Gastrocnemius medialis (tissue), 4 donors: ENCODE measurements at regions not wholly inside any gene's neighbourhood (a gene's known extent, or its start where the extent isn't known, plus 50 kb on each side); places are given as distances from the start of the nearest gene placed in this dataset.

Experiments
- ATAC-seq, 2 donors: fragments of 150-250 bp; one replicate each; pipeline ENCODE4 v1.9.1; 2016
- DNase-seq, 2 donors: peaks; one replicate each; pipeline ENCODE4 v3.0.0-alpha.2; 2019
- H3K27ac ChIP-seq, 4 donors: fragments of 200-600 bp; sonication (generic); 1 replicate in 1 of 4; 2 replicates in 3 of 4; pipeline ENCODE4 v1.5.1; 2016 to 2018; ENCODE audit warnings: mild to moderate bottlenecking in 2 of 4, moderate library complexity in 1 of 4
- H3K27me3 ChIP-seq, 3 donors: fragments of 200-600 bp; sonication (generic) in 2 of 3; 1 replicate in 1 of 3; 2 replicates in 2 of 3; pipeline versions ENCODE4 v1.5.1 to v1.6.0; 2016 to 2019; ENCODE audit warnings: mild to moderate bottlenecking in 1 of 3, moderate library complexity in 1 of 3
- H3K36me3 ChIP-seq, 2 donors: fragments of 200-600 bp; sonication (generic) in 1 of 2; one replicate each; pipeline ENCODE4 v1.5.1; 2017 to 2018
- H3K4me1 ChIP-seq, 2 donors: fragments of 200-600 bp; sonication (generic) in 1 of 2; one replicate each; pipeline ENCODE4 v1.5.1; 2016 to 2017; ENCODE audit warnings: mild to moderate bottlenecking in 2 of 2
- H3K4me3 ChIP-seq, 4 donors: fragments of 200-600 bp; sonication (generic) in 3 of 4; 1 replicate in 1 of 4; 2 replicates in 3 of 4; pipeline ENCODE4 v1.5.1; 2016 to 2019; ENCODE audit warnings: mild to moderate bottlenecking in 2 of 4
- H3K9me3 ChIP-seq, 3 donors: fragments of 200-600 bp; sonication (generic) in 2 of 3; 1 replicate in 1 of 3; 2 replicates in 2 of 3; pipeline ENCODE4 v1.5.1; 2016 to 2019
- CTCF ChIP-seq, 5 experiments: fragments of 450-650 bp in 3 of 5; fragments of 200-600 bp in 2 of 5; sonication (generic) in 2 of 5; IDR thresholded peaks in 4 of 5; conservative IDR thresholded peaks in 1 of 5; 1 replicate in 4 of 5; 2 replicates in 1 of 5; pipeline ENCODE4 v1.5.1; 2016 to 2019; ENCODE audit warnings: antibody characterized with exemption in 5 of 5, mild to moderate bottlenecking in 3 of 5, moderate library complexity in 3 of 5
- POLR2A ChIP-seq, 2 donors: fragments of 450-650 bp; IDR thresholded peaks; one replicate each; pipeline ENCODE4 v1.6.1; 2017; ENCODE audit warnings: antibody characterized with exemption in 2 of 2, mild to moderate bottlenecking in 2 of 2, moderate library complexity in 2 of 2
- in situ Hi-C, 4 donors: fragments of 200-750 bp; cut with MboI; loops; one replicate each; pipeline versions ENCODE4 v1.15.0 to v1.8.0; 2017; ENCODE audit warnings: low sequenced_read_pairs in 4 of 4
- intact Hi-C: fragments of 100-400 bp; cut with DNase I; formaldehyde crosslinking; loops from one replicate; pipeline ENCODE4 v1.15.1; 2023; ENCODE audit warnings: low total_unique reads

DNA sequence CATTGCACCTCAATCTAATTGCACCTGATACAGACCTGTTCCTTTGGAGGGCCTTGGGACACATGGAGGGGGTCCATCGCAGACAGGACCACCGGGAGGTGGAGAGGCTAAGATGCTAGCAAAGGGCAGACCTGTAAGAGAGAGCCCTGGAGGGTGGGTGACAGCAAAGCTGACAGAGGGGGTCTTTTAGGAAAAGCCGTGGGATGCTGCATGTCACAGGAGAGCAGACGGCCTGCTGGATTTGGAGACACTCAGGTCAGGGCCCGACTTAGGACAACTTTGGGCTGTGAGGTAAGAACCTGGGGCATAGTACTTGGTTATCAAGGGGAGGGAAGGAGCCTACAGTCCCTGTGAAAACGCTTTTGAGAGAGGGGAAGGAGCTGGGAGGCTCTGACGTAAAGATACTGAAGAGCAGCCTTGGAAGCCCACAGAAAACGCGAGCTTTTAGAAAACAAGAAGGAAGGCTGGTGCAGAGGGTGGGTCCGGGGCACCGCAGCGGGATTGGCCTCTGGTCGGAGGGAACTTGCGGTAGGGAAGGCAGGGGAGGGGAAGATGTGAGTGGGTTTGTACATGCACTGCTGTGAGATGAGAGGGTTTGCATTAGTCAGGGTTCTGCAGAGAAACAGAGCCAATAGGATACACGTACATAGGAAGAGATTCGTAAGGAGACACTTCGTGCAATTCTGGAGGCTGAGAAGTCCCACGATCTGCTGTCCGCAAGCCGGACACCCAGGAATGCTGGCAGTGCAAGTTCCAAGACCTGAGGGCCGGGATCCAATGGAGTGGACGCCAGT, 868.5 kb downstream of the TBC1D22A start:
- Histone ChIP-seq H3K9me3 (no peaks in the 10 kb centered on the region), H3K36me3 (no peaks in the 10 kb centered on the region), H3K4me1 (no peaks in the 10 kb centered on the region), H3K27ac (no peak overlapping the region), H3K4me3 (no peak overlapping the region), H3K27me3 (no peaks in the 10 kb centered on the region)
- DNase-seq = no peak
- intact Hi-C loops (no loop called here), in situ Hi-C loops (no loop called here)
- no peak for ATAC-seq
- TF ChIP-seq POLR2A (IDR thresholded peaks at IDR 0.05) = no peak
- TF ChIP-seq CTCF (IDR thresholded peaks at IDR 0.05 in 4 of 5, conservative IDR thresholded peaks at IDR 0.05 in 1 of 5) = no peak

GRCh38 chr22:47629791-47630655, 867.6 kb downstream of the TBC1D22A start:
- H3K4me3 ChIP-seq = no peak overlapping the region
- TF ChIP-seq POLR2A (IDR thresholded peaks at IDR 0.05) (no peak), CTCF (IDR thresholded peaks at IDR 0.05 in 4 of 5, conservative IDR thresholded peaks at IDR 0.05 in 1 of 5) (no peak)
- H3K4me1 ChIP-seq = no peaks in the 10 kb centered on the region
- no peak for ATAC-seq
- H3K27me3 ChIP-seq = no peaks in the 10 kb centered on the region
- in situ Hi-C loops (no loop called here), intact Hi-C loops (no loop called here)
- no peak for DNase-seq
- no peaks in the 10 kb centered on the region for H3K36me3 ChIP-seq
- H3K27ac ChIP-seq = no peak overlapping the region
- H3K9me3 ChIP-seq = no peaks in the 10 kb centered on the region

GRCh38 chr22:47629273-47629711, 866.8 kb downstream of the TBC1D22A start:
- in situ Hi-C loops (no loop called here), intact Hi-C loops (no loop called here)
- Histone ChIP-seq H3K27ac (no peak overlapping the region), H3K27me3 (no peaks in the 10 kb centered on the region), H3K36me3 (no peaks in the 10 kb centered on the region), H3K4me1 (no peaks in the 10 kb centered on the region), H3K4me3 (no peak overlapping the region), H3K9me3 (no peaks in the 10 kb centered on the region)
- DNase-seq (no peak), ATAC-seq (no peak)
- TF ChIP-seq POLR2A (IDR thresholded peaks at IDR 0.05) = no peak
- no peak for TF ChIP-seq CTCF (IDR thresholded peaks at IDR 0.05 in 4 of 5, conservative IDR thresholded peaks at IDR 0.05 in 1 of 5)

DNA sequence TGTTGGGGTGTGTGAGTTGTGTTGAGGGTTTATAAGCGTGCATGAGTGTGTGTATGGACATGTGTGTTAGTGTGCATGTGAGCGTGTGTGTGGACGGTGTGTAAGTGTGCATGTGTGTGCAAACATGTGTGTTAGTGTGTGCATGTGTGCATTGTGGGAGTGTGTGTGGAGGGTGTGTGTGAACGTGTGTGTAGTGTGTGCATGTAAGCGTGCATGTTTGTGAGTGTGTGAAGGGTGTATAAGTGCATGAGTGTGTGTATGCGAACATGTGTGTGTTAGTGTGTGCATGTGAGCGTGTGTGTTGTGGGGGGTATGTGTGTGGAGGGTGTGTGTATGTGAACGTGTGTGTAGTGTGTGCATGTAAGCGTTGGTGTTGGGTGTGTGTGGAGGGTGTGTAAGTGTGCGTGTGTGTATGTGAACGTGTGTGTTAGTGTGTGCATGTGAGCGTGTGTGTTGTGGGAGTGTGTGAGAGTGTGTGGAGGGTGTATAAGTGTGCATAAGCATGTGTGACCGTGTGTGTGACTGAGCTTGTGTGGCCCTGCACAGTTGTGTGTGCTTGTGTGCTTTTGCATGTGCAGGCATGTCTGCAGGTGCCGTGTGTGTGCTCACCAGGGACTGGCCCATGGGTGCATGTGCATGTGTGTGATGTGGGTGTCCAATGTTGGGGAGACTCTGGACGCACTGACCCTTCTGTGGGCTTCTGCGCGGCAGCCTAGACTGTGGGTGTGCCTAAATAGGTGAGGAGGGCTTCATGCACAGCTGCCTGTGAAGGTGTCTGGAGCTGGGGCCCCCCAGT, 866.2 kb downstream of the TBC1D22A start:
- DNase-seq (no peak), ATAC-seq (no peak)
- H3K36me3 ChIP-seq = no peaks in the 10 kb centered on the region
- TF ChIP-seq POLR2A (IDR thresholded peaks at IDR 0.05) = no peak
- TF ChIP-seq CTCF (IDR thresholded peaks at IDR 0.05 in 4 of 5, conservative IDR thresholded peaks at IDR 0.05 in 1 of 5) = no peak
- H3K4me3 ChIP-seq = no peak overlapping the region
- intact Hi-C loops = no loop called here
- H3K9me3 ChIP-seq = no peaks in the 10 kb centered on the region
- H3K27me3 ChIP-seq = no peaks in the 10 kb centered on the region
- in situ Hi-C loops = no loop called here
- no peak overlapping the region for H3K27ac ChIP-seq
- no peaks in the 10 kb centered on the region for H3K4me1 ChIP-seq
